TTC549 (cell line): ENCODE measurements at regions not wholly inside any gene's neighbourhood (a gene's known extent, or its start where the extent isn't known, plus 50 kb on each side); places are given as distances from the start of the nearest gene placed in this dataset.

ENCODE experiments used
- FAIRE-seq: peaks from 2 replicates; lab custom pipeline; 2012; peaks lifted over from hg19 to GRCh38; lab: Jason Lieb, UNC

- no peak for FAIRE-seq
These were observed 748.1 kb upstream of the LRATD1 start for GRCh38 chr2:13884291-13884976.

GRCh38 chr2:13901526-13901925 lies 731.0 kb upstream of the LRATD1 start:
- FAIRE-seq = no peak

GRCh38 chr2:13905831-13906230 lies 726.7 kb upstream of the LRATD1 start:
- no peak for FAIRE-seq

GRCh38 chr2:13916066-13916465 lies 716.5 kb upstream of the LRATD1 start:
- no peak for FAIRE-seq

GRCh38 chr2:13917958-13918357 lies 714.6 kb upstream of the LRATD1 start:
- FAIRE-seq = no peak

- FAIRE-seq = no peak
These were observed 712.5 kb upstream of the LRATD1 start for GRCh38 chr2:13919981-13920382.

- no peak for FAIRE-seq
These were observed 711.3 kb upstream of the LRATD1 start for GRCh38 chr2:13921245-13921644.

- FAIRE-seq = no peak
These were observed 708.7 kb upstream of the LRATD1 start for GRCh38 chr2:13923823-13924222.

- no peak for FAIRE-seq
These were observed 690.4 kb upstream of the LRATD1 start for GRCh38 chr2:13942111-13942510.

- no peak for FAIRE-seq
These were observed 681.8 kb upstream of the LRATD1 start for GRCh38 chr2:13950761-13951160.

- FAIRE-seq = no peak
These were observed 663.7 kb upstream of the LRATD1 start for GRCh38 chr2:13968811-13969210.

- FAIRE-seq = no peak
These were observed 646.3 kb upstream of the LRATD1 start for GRCh38 chr2:13986119-13986720.

- FAIRE-seq = no peak
These were observed 636.0 kb upstream of the LRATD1 start for GRCh38 chr2:13996527-13996926.

- FAIRE-seq = no peak
These were observed 621.3 kb upstream of the LRATD1 start for GRCh38 chr2:14011190-14011589.

GRCh38 chr2:14015113-14015630 lies 617.3 kb upstream of the LRATD1 start:
- no peak for FAIRE-seq

GRCh38 chr2:14016289-14016955 lies 616.1 kb upstream of the LRATD1 start:
- no peak for FAIRE-seq

- FAIRE-seq = no peak
These were observed 613.9 kb upstream of the LRATD1 start for GRCh38 chr2:14018620-14019019.

- FAIRE-seq = no peak
These were observed 609.0 kb upstream of the LRATD1 start for GRCh38 chr2:14023558-14023957.

GRCh38 chr2:14039134-14039533 lies 593.4 kb upstream of the LRATD1 start:
- no peak for FAIRE-seq

- FAIRE-seq = no peak
These were observed 585.0 kb upstream of the LRATD1 start for GRCh38 chr2:14047491-14047890.

GRCh38 chr2:14051401-14051800 lies 581.1 kb upstream of the LRATD1 start:
- FAIRE-seq = no peak

- no peak for FAIRE-seq
These were observed 579.4 kb upstream of the LRATD1 start for GRCh38 chr2:14053105-14053504.

GRCh38 chr2:14064346-14064745 lies 568.2 kb upstream of the LRATD1 start:
- no peak for FAIRE-seq

- no peak for FAIRE-seq
These were observed 560.2 kb upstream of the LRATD1 start for GRCh38 chr2:14072338-14072737.
